Mesendoderm (in vitro differentiated cells): ENCODE measurements at regions not wholly inside any gene's neighbourhood (a gene's known extent, or its start where the extent isn't known, plus 50 kb on each side); places are given as distances from the start of the nearest gene placed in this dataset.

ENCODE experiments used
- DNase-seq: peaks from one replicate; pipeline ENCODE4 v3.0.0; 2013
- H2AK5ac ChIP-seq: 2 replicates; pipeline ENCODE4 v1.6.1; 2013; ENCODE audit warnings: low read length, inconsistent platforms
- H2BK120ac ChIP-seq: 2 replicates; pipeline ENCODE4 v1.6.1; 2013; ENCODE audit warnings: low read depth, mild to moderate bottlenecking, low read length, moderate library complexity, mixed read lengths
- H2BK15ac ChIP-seq: replicated peaks from 2 replicates; pipeline ENCODE4 v1.6.1; 2013; ENCODE audit warnings: low read depth, mild to moderate bottlenecking, moderate library complexity
- H2BK5ac ChIP-seq: 2 replicates; pipeline ENCODE4 v1.6.1; 2013; ENCODE audit warnings: low read length, inconsistent platforms
- H3K18ac ChIP-seq: 2 replicates; pipeline ENCODE4 v1.6.1; 2013; ENCODE audit warnings: mild to moderate bottlenecking, low read length, mixed read lengths
- H3K23ac ChIP-seq: one replicate; pipeline ENCODE4 v1.6.1; 2013; ENCODE audit warnings: low read length
- H3K27ac ChIP-seq: 2 replicates; pipeline ENCODE4 v1.5.1; 2013; ENCODE audit warnings: low read depth, mild to moderate bottlenecking, inconsistent platforms, low read length, moderate library complexity
- H3K27me3 ChIP-seq: 2 replicates; pipeline ENCODE4 v1.6.1; 2013; ENCODE audit warnings: low read length, control low read depth, mild to moderate bottlenecking, inconsistent platforms; ENCODE audit not compliant: insufficient read depth, poor library complexity
- H3K36me3 ChIP-seq: 2 replicates; pipeline ENCODE4 v1.6.1; 2013; ENCODE audit warnings: low read length, inconsistent platforms; ENCODE audit not compliant: control insufficient read depth, insufficient read depth
- H3K4ac ChIP-seq: one replicate; pipeline ENCODE4 v1.6.1; 2013; ENCODE audit warnings: low read depth, mild to moderate bottlenecking, low read length, moderate library complexity
- H3K4me1 ChIP-seq: 2 replicates; pipeline ENCODE4 v1.6.1; 2013; ENCODE audit warnings: low read depth, low read length, inconsistent platforms; ENCODE audit not compliant: control insufficient read depth
- H3K4me2 ChIP-seq: 2 replicates; pipeline ENCODE4 v1.6.1; 2013; ENCODE audit warnings: low read length
- H3K4me3 ChIP-seq: 2 replicates; pipeline ENCODE4 v1.5.1; 2013; ENCODE audit warnings: mild to moderate bottlenecking, low read length
- H3K56ac ChIP-seq: one replicate; pipeline ENCODE4 v1.6.1; 2013; ENCODE audit warnings: low read length
- H3K79me1 ChIP-seq: 2 replicates; pipeline ENCODE4 v1.6.1; 2013; ENCODE audit warnings: low read length, inconsistent platforms
- H3K79me2 ChIP-seq: 2 replicates; pipeline ENCODE4 v1.6.1; 2013; ENCODE audit warnings: mild to moderate bottlenecking, low read length; ENCODE audit not compliant: control insufficient read depth, insufficient read depth
- H3K9ac ChIP-seq: 2 replicates; pipeline ENCODE4 v1.6.1; 2013; ENCODE audit warnings: low read length, inconsistent platforms
- H4K5ac ChIP-seq: one replicate; pipeline ENCODE4 v1.6.1; 2013; ENCODE audit warnings: low read length
- H4K8ac ChIP-seq: one replicate; pipeline ENCODE4 v1.6.1; 2013; ENCODE audit warnings: low read depth, mild to moderate bottlenecking, control low read depth, low read length, moderate library complexity
- WGBS: extraction: QIAGEN DNeasy Blood & Tissue Kit; methylation state at CpG from one replicate; pipeline ENCODE4 v1.1.7; 2013; ENCODE audit warnings: low lambda C conversion rate, missing lambda C conversion rate; ENCODE audit not compliant: insufficient coverage; ENCODE audit errors: extremely low coverage; 5-methylcytosine and 5-hydroxymethylcytosine counted together

GRCh38 chr5:98641671-98642070 is 131.8 kb upstream of the RGMB start:
- Histone ChIP-seq H4K8ac (no peak overlapping the region), H3K23ac (no peak overlapping the region), H2BK15ac (no peak overlapping the region), H3K4ac (no peak overlapping the region), H3K9ac (no peak overlapping the region), H3K79me1 (no peaks in the 10 kb centered on the region), H3K56ac (no peak overlapping the region), H2BK120ac (no peak overlapping the region), H4K5ac (no peak overlapping the region), H3K18ac (no peak overlapping the region), H3K4me2 (no peak overlapping the region), H3K79me2 (no peaks in the 10 kb centered on the region), H2BK5ac (no peak overlapping the region), H3K27me3 (no peaks in the 10 kb centered on the region), H3K27ac (no peak overlapping the region), H3K4me3 (no peak overlapping the region), H3K36me3 (no peaks in the 10 kb centered on the region), H3K4me1 (no peaks in the 10 kb centered on the region), H2AK5ac (no peak overlapping the region)
- DNase-seq: no peak
- WGBS: no CpG with 5 or more reads among the region's 1 CpG

- Histone ChIP-seq H3K36me3 (no peaks in the 10 kb centered on the region), H3K23ac (no peak overlapping the region), H3K56ac (no peak overlapping the region), H3K79me2 (no peaks in the 10 kb centered on the region), H3K79me1 (no peaks in the 10 kb centered on the region), H2BK5ac (no peak overlapping the region), H4K8ac (no peak overlapping the region), H4K5ac (no peak overlapping the region), H2BK120ac (no peak overlapping the region), H3K27me3 (no peaks in the 10 kb centered on the region), H3K27ac (no peak overlapping the region), H2BK15ac (no peak overlapping the region), H3K9ac (no peak overlapping the region), H3K4me1 (no peaks in the 10 kb centered on the region), H3K4ac (no peak overlapping the region), H3K18ac (no peak overlapping the region), H3K4me3 (no peak overlapping the region), H2AK5ac (no peak overlapping the region), H3K4me2 (no peak overlapping the region)
- DNase-seq: no peak
- WGBS: no CpG with 5 or more reads among the region's 1 CpG
Observed at GRCh38 chr5:98643569-98643968, 129.9 kb upstream of the RGMB start.

- no peak overlapping the region for H3K23ac ChIP-seq
- no peak overlapping the region for H2AK5ac ChIP-seq
- H3K27ac ChIP-seq: no peak overlapping the region
- H4K8ac ChIP-seq: no peak overlapping the region
- no peak overlapping the region for H3K18ac ChIP-seq
- no peak overlapping the region for H3K56ac ChIP-seq
- H3K4me2 ChIP-seq: no peak overlapping the region
- peaks cover 4% of the 10 kb centered on the region for H3K4me1 ChIP-seq
- H3K9ac ChIP-seq: no peak overlapping the region
- no peak overlapping the region for H4K5ac ChIP-seq
- H3K79me1 ChIP-seq: no peaks in the 10 kb centered on the region
- H3K4me3 ChIP-seq: no peak overlapping the region
- H3K4ac ChIP-seq: no peak overlapping the region
- no peak overlapping the region for H2BK15ac ChIP-seq
- no peaks in the 10 kb centered on the region for H3K27me3 ChIP-seq
- DNase-seq: no peak
- no peaks in the 10 kb centered on the region for H3K79me2 ChIP-seq
- no peak overlapping the region for H2BK5ac ChIP-seq
- H2BK120ac ChIP-seq: no peak overlapping the region
- H3K36me3 ChIP-seq: no peaks in the 10 kb centered on the region
- no CpG with 5 or more reads among the region's 3 CpGs for WGBS
Observed at GRCh38 chr5:98651715-98652114, 121.7 kb upstream of the RGMB start.

- Histone ChIP-seq H3K36me3 (no peaks in the 10 kb centered on the region), H3K79me1 (no peaks in the 10 kb centered on the region), H4K8ac (no peak overlapping the region), H2BK15ac (no peak overlapping the region), H3K4me3 (no peak overlapping the region), H2BK120ac (no peak overlapping the region), H3K23ac (no peak overlapping the region), H2AK5ac (no peak overlapping the region), H3K18ac (no peak overlapping the region), H4K5ac (no peak overlapping the region), H3K56ac (no peak overlapping the region), H3K4me2 (no peak overlapping the region), H3K27me3 (no peaks in the 10 kb centered on the region), H3K79me2 (no peaks in the 10 kb centered on the region), H2BK5ac (no peak overlapping the region), H3K9ac (no peak overlapping the region), H3K4ac (no peak overlapping the region), H3K27ac (no peak overlapping the region), H3K4me1 (peaks cover 4% of the 10 kb centered on the region)
- DNase-seq: peak; percentile 60
- WGBS: no CpG with 5 or more reads among the region's 3 CpGs
Observed at GRCh38 chr5:98656125-98656795, 117.2 kb upstream of the RGMB start.

- Histone ChIP-seq H3K27ac (no peak overlapping the region), H2BK120ac (no peak overlapping the region), H3K27me3 (no peaks in the 10 kb centered on the region), H2BK15ac (no peak overlapping the region), H3K79me2 (no peaks in the 10 kb centered on the region), H3K56ac (no peak overlapping the region), H3K4me2 (no peak overlapping the region), H3K4me3 (no peak overlapping the region), H4K5ac (no peak overlapping the region), H3K4me1 (peaks cover 4% of the 10 kb centered on the region), H2BK5ac (no peak overlapping the region), H3K4ac (no peak overlapping the region), H3K79me1 (no peaks in the 10 kb centered on the region), H3K9ac (no peak overlapping the region), H4K8ac (no peak overlapping the region), H3K23ac (no peak overlapping the region), H2AK5ac (no peak overlapping the region), H3K18ac (no peak overlapping the region), H3K36me3 (no peaks in the 10 kb centered on the region)
- no CpG with 5 or more reads among the region's 1 CpG for WGBS
- no peak for DNase-seq
Observed at GRCh38 chr5:98656796-98657195, 116.7 kb upstream of the RGMB start.

GRCh38 chr5:98657559-98657958 is 115.9 kb upstream of the RGMB start:
- DNase-seq: no peak
- Histone ChIP-seq H3K4me1 (peaks cover 4% of the 10 kb centered on the region), H2BK120ac (no peak overlapping the region), H3K27me3 (no peaks in the 10 kb centered on the region), H3K4me2 (no peak overlapping the region), H2AK5ac (no peak overlapping the region), H3K18ac (no peak overlapping the region), H3K4ac (no peak overlapping the region), H3K36me3 (no peaks in the 10 kb centered on the region), H4K8ac (no peak overlapping the region), H3K23ac (no peak overlapping the region), H3K4me3 (no peak overlapping the region), H3K56ac (no peak overlapping the region), H3K79me1 (no peaks in the 10 kb centered on the region), H2BK5ac (no peak overlapping the region), H3K79me2 (no peaks in the 10 kb centered on the region), H4K5ac (no peak overlapping the region), H2BK15ac (no peak overlapping the region), H3K9ac (no peak overlapping the region), H3K27ac (no peak overlapping the region)
- no CpG with 5 or more reads among the region's 4 CpGs for WGBS
